Epithelial cell of prostate (primary cell): ENCODE measurements at regions not wholly inside any gene's neighbourhood (a gene's known extent, or its start where the extent isn't known, plus 50 kb on each side); places are given as distances from the start of the nearest gene placed in this dataset.

Experiments used
- DNase-seq: peaks from one replicate; pipeline ENCODE4 v3.0.0-alpha.2; 2011; ENCODE audit warnings: low read depth, low spot score
- H3K27ac ChIP-seq: fragments of 450-650 bp; 2 replicates; pipeline ENCODE4 v1.5.1; 2017; ENCODE audit warnings: mild to moderate bottlenecking

DNA sequence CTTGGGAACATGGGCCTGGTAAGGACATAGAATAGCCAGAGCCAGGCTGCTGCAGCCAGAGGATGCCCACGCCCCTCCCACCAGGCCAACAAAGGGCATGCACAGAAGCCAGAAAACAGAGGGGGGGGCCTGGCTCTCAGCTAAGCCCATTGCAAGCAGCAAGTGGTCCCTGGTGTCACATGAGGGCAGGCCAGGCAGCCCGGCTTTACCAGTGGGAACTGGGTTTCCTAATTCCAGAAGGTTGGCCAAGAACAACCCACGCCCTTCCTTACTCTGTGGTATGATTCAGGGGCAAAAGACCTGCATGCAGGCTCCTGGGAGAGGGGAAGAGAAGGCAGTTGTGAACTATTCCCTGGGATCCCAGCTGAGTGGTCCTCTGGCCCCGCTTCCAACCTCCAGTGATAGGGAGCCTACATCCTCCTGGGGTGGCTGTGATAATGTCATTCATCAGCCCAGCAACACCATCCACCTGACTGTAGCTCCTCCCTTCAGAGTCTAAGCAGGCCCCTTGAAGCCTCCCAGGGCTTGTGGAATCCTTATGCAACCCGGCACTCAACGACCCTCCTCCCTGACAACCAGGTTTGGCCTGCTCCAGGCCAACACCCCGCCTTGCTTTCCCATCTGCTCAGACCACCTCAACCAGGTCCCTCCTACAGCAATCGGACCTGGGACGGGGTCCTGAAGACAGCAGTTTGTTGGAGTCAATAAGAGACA lies 62.1 kb upstream of the LMO1 start:
- no peak for DNase-seq
- no peak overlapping the region for H3K27ac ChIP-seq

DNA sequence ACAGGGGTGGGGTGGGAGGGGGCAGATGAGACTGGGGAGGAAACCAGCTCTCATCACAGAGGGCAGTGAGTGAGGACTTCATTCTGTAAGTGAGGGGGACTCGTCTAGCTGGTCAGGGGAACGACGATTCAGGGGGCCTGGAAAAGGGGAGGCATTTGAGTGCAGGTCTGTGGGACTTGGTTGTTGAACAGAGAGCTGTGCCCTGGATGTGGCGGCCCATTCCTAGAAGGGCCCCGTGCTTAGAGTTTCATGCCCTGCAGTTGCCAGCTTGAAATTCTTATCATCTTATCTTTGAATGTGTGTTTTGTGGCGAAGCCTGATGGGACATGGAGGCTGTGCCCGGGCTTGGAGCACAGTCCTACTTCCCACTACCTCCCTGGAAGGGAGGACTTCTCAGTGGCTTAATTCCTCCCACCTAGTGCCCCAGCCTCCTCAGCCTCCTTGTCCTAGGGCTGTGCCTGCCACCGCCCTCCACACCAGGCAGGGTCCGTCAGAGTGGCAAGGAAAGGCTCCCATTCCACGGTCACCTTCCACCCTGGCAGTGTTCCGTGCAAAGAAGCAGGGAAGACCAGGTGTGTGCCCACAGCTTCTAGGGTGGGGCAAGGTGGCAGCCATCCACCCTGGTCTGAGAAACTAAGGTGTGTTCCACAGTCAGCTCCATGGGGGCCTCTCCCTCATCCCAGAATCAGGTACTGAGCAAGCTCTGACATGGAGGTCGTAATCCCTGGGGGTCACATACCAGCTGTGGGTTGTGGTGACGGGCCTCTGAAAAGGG lies 59.7 kb upstream of the LMO1 start:
- no peak overlapping the region for H3K27ac ChIP-seq
- DNase-seq: no peak

DNA sequence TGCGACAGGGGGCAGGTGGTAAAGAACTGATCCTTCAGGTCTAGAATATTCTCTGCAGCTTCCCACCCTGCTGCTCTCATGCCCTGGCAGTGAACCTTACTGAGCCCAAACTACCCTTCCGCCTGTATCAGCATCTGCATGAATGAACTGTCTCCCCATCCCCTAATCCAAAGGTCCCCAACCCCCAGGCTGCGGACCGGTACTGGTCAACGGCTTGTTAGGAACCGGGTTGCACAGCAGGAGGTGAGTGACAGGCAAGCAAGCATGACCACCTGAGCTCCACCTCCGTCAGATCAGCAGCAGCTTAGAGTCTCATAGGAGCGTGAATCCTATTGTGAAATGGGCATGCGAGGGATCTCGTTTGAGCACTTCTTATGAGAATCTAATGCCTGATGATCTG lies 58.2 kb upstream of the LMO1 start:
- H3K27ac ChIP-seq: no peak overlapping the region
- no peak for DNase-seq

DNA sequence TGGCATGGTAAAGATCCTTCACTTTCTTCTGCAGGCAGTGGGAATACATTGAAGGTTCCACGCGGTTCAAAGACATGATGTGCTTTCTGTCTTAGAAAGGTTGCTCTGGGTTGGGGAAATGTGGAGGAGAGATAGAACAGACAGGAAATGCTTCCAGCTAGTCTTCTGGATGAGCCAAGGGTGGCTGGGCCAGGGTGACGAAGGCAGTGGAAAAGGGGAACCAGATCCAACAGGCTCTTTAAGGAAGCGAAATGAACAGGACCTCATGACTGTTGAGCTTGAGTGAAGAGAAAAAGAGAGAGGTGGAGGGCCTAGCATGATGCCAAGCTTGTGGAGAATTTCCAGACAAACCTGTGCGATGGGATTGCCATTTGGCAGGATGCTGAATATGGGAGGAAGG lies 56.4 kb upstream of the LMO1 start:
- no peak for DNase-seq
- no peak overlapping the region for H3K27ac ChIP-seq

DNA sequence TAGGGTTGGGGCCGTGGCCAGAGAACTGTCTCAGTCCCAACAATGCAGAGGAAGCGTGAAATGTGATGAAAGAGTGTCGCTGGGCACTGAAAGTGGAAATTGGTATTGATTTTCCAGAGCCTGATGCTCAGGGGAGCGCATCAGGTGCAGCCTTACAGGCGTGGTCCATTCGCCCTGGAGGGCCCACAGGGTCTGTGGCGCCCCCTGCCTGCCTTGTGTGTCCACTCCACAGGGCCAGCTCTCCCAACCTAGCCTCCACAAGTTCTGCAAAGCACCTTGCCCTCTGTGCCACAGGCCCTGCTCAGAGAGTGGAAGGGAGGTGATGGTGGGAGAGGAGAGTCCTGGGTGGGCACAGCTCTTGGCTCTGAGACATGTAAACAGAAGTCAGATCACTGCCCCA lies 54.9 kb upstream of the LMO1 start:
- no peak for DNase-seq
- no peak overlapping the region for H3K27ac ChIP-seq

DNA sequence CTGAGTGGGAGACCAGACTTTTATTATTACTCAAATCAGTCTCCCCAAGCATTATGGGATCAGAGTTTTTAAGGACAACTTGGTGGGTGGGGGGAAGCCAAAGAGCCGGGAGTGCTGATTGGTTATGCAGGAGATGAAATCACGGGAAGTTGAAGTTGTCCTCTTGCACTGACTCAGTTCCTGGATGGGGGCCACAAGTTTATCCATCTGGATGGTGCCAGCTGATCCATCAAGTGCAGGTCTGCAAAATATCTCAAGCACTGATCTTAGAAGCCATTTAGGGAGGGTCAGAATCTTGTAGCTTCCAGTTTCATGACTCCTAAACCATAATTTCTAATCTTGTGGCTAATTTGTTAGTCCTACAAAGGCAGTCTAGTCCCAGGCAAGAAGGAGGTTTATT lies 53.5 kb upstream of the LMO1 start:
- no peak for DNase-seq
- no peak overlapping the region for H3K27ac ChIP-seq

DNA sequence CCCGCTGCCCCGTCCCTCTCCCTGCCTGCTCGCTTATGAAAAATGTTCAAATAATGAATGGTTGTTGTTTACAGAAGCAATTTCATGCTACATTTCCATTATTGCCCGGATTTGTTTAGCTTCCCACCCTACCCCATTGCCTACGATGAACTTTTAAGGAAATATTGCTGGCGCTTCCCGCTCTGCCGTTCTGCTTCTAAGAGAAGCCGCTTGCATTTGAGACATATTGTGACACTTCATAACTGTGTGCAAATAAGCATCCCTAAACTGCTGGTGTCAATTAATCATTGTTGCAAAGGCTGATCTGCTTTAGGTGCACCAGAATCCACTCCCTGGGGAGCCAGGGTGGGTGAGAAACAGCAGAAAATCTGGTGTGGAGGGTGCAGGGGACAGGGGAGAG lies 52.3 kb upstream of the LMO1 start:
- DNase-seq: no peak
- H3K27ac ChIP-seq: no peak overlapping the region

DNA sequence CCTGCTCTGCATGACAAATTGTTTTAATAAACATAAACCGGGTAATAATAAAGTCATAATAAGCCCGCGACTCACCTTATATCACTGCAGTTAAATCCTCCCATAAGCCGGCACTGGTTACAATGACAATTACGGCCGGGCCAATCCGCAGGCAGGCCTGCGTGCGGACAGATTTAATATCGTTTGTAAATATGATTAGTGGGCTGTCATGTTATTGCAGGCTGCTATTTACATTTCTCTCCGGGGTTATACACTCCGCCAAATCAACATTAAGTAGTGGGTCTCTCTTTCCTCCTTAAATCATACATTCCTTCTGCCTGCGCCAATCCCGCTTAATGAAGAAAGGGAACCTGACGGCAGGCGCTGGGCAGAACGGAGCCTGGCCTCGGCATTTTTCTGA lies 51.8 kb upstream of the LMO1 start:
- no peak for DNase-seq
- no peak overlapping the region for H3K27ac ChIP-seq

DNA sequence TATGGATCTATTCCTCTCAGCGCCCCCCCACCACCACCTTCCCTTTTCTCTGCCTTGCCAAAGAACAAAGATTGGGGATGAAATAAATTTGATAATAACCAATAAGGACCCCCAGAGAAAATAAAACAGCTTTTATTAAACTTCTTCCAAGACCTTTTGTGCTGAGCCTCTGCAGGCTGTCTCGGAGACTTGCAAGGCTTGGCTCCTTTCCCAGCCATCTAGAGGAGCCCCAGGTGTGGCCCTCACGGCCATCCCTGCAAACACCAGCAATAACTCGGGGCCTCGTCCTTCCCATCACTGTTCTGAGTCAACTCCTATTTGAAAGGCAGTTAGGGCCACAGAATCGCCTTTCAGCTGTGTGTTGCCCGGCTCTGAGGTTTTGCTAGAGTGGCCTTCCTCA lies 51.2 kb upstream of the LMO1 start:
- H3K27ac ChIP-seq: no peak overlapping the region
- DNase-seq: no peak

DNA sequence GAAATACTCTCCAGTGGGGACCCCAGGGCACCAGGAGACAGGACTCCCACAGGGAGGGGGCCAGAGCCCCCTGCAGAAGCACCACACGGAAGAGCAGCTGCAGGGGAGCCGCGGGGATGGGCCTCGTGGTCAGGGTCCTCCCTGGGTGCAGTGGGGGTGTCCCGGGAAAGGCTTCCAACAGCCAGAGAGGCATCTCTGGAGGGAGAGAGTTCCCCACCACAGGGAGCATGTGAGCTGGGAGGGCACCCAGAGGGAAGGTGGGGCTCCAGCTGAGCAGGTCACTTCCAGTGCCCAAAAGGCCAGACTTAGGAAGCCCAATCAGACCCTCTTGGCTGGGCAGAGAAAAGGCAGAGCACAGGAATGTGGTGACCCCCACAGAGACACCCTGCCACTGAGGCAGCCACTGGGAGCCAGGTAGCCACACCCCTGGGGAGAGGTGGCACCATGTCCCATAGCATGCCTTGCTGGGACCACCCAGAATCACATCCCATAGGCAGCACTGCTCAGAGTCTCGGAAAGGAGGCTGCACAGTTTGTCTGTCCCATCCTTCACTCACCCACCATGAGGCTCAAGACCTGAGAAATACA lies 49.9 kb upstream of the LMO1 start:
- no peak overlapping the region for H3K27ac ChIP-seq
- no peak for DNase-seq
